Liver (tissue), 3 donors: ENCODE measurements at regions not wholly inside any gene's neighbourhood (a gene's known extent, or its start where the extent isn't known, plus 50 kb on each side); places are given as distances from the start of the nearest gene placed in this dataset.

ENCODE experiments used
- CTCF ChIP-seq: fragments of 150-350 bp; IDR thresholded peaks from 2 replicates; pipeline ENCODE4 v1.5.1; 2017; ENCODE audit warnings: improper control_type of control experiment, low read depth, low read length; ENCODE audit not compliant: missing input control
- TAF1 ChIP-seq: conservative IDR thresholded peaks from 2 replicates; pipeline ENCODE4 v1.6.1; 2016; ENCODE audit warnings: antibody characterized with exemption, mild to moderate bottlenecking
- donor health status: healthy.
- donor health status: healthy.

- TF ChIP-seq TAF1 (no peak), CTCF (no peak)
These were observed 88.9 kb upstream of the CYP1B1 start for GRCh38 chr2:38164881-38165280.
